IPS DF 19.7 (cell line): ENCODE measurements at regions not wholly inside any gene's neighbourhood (a gene's known extent, or its start where the extent isn't known, plus 50 kb on each side); places are given as distances from the start of the nearest gene placed in this dataset.
"Not testable (repeated sequence)": the region's sequence is repeated elsewhere in the genome, so short reads cannot be mapped to it uniquely, and the experiment has no call there.

Experiments
- DNase-seq: peaks from one replicate; pipeline ENCODE4 v3.0.0-alpha.2; 2013; ENCODE audit warnings: low read depth, low spot score

DNA sequence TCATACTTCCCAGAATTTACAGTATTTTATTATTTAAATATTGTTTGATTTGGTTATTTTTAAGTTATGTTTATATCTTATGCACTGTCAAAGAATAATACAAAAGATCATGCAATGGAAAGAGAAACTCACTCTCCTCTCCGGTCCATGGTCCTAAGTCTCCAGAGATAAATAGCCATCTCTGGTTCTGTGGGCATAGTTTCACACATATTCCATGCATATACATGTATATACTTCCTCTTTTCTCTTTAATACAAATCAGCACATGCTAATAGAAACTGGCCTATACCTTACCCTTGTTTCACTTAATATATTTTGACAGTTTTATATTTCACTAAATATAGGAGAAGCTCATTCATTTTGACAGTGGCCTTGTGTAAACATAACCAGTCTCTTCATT is 901.7 kb upstream of the CITED2 start:
- no peak for DNase-seq

DNA sequence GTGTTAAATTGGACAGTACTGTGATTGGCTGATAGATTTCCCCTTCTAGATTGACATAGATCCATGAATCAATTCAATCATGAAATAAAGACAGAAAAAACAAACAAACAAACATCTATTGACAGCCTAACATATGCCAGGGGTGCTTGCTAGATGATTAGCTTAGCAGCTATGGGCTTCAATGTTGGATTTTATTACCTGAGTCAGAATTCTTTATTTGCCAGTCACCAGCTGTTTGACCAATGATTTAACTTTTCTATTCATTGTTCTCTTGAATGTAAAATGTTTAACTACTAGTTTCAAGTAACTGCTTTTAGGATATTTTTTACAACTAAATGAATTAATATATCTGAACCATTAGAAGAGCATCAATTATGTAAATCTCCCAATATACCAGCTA is 901.3 kb upstream of the CITED2 start:
- no peak for DNase-seq

DNA sequence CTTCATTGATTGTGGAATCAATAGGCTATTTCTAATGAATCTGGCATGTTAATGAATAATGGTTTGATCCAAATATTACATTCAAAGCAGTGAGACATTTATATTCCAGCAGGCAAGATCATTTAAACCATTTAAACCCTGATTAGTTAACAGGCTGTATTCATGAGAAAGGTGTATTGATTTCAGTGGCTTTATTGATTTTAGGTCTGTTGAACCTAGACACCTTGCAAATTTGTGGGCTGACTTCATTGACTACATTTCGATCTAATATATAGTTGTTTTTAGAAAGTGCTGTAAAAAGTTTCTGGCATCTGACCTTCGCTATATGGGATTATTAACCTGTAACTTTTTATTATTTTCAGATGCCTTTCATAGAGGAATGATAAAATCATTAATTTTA is 900.1 kb upstream of the CITED2 start:
- no peak for DNase-seq

DNA sequence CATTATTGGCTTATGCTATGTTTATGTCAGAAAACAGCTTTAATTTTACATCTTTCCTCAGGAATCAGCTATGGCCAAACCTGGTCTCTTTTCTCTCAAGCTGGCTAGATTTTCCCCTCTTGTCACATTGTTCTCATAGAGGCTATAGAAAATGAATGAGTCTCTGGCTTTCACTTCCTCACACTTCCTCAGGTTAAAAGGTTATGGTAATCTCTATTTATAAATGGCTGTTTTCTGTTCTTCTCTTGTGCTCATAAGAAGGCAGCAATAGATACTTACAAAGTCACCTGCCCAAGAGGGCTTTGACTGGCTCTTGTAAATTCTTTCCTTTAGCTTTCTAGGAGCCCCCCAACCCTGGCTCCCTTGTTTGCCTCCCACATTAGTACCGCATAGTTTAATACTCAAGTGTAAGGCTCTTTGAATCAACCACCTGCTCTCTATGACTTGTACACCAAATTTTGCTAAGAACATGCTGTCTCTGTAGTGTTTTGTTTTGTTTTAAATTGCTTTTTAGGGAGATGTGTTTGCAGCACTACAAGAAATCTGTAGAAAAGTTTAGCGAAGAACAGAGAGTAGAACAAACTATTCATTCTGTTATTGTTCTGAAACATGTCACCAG is 897.4 kb upstream of the CITED2 start:
- no peak for DNase-seq

DNA sequence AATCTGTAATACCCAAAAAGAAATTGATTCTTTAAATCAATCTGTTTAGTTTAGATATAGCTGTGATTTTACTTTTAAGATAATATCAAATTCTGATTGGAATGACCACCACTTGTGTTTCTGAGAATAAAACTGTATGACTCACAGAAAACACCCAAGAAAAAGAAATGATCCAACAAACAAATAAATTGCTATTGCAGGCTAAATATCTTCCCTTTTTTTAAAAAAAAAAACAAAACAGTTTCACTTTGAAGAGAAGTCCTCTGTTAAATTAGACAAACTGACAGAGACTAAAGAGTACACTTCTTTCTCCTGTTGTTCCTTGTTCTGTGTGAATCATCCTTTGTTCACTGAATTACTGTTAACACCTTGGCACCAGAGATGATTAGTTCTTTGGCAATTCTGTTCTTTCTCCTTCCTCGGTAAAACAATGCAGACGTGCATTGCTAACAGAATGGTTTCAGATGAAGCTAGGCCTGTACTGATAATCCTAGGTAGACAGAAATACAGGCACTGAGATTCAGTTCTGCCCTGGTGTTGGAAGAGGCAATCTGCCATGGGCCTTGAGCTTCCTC is 895.2 kb upstream of the CITED2 start:
- no peak for DNase-seq

DNA sequence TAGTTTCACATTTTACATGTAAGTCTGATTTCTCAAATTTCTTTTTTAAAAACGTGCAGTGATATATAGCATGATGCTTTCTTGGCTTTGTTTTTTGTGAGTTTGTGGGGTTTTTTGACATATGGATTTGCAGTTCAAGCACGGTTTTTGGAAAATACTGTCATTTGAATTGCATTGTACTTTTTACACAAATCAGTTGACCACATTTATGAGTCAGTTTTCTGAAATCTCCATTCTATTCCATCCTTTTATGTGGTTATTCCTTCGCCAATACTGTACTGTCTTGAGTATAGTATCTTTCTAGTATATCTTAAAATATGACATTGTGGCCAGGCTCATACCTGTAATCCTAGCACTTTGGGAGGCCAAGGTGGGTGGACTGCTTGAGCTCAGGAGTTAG is 890.0 kb upstream of the CITED2 start:
- DNase-seq, result no peak

DNA sequence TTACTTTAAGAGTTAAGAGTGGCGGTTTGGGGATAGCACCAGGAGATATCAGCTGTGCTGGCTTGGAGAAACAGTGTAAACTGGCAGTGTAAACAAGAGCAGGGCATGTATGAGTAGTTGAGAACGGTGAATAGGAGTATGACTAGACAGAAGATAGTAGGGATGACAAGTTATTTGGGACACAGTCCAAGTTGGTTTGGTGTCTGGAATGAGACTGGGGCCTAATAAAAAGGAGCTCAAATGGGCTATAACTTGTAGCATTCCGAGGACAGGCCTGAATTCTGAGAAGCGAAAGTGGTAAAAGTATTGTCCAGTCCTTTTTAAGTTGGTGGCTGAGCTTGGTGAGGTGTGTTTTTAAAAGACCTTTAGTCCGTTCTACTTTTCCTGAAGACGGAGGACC is 883.9 kb upstream of the CITED2 start:
- DNase-seq, result not testable (repeated sequence)

DNA sequence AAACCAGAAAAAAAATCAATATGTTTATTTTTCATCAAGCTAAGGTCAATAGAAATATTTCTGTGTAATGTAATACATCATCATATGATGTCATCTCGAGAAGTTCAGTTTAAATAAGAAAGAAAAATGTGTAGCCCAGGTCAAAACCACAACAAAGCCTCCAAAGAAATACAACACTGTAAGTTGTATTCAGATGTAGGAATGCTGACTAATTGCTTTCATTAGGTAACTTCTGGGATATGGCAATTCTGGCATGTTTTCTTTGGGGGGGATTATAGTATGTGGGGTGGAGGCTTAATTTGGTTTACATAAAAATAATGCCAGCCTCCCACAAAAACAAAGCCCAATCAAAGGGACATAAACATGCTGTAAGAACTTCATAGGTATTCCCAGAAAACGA is 881.8 kb upstream of the CITED2 start:
- no peak for DNase-seq

DNA sequence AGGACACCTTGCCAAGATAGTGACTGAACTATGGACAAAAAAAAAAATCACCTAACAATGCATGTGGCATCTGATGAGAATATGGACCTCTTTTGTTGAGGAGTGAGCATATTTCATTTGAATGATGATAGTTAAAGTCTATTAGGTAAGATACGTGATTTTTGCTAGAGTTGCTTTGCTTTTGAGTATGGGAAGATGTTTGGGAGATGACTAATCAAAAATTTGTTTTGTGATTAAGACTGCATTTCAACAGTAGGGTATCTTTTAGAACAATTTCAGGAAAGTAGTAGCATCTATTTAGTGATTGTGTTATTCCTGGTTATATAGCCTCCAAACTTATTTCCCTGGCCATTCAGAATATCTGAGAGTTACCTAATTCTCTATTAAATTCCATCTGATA is 878.6 kb upstream of the CITED2 start:
- no peak for DNase-seq

DNA sequence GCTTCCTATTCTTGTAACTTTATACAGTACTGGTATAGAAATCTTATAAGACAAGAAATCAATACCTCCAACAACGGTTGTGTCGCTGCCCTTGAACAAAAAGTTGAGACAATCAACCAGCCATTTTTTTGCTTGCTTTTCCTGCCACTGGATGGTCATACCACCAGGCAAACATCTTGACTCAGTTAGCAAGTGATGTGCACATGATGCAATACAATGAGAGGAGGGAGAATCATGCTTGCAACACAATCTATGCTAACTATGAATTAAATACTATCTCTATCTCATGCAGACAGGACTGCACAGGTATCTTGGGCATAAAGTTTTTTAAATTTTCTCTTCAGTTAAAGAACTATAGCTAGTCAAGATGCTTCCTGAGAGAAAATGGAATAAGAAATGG is 877.7 kb upstream of the CITED2 start:
- no peak for DNase-seq

DNA sequence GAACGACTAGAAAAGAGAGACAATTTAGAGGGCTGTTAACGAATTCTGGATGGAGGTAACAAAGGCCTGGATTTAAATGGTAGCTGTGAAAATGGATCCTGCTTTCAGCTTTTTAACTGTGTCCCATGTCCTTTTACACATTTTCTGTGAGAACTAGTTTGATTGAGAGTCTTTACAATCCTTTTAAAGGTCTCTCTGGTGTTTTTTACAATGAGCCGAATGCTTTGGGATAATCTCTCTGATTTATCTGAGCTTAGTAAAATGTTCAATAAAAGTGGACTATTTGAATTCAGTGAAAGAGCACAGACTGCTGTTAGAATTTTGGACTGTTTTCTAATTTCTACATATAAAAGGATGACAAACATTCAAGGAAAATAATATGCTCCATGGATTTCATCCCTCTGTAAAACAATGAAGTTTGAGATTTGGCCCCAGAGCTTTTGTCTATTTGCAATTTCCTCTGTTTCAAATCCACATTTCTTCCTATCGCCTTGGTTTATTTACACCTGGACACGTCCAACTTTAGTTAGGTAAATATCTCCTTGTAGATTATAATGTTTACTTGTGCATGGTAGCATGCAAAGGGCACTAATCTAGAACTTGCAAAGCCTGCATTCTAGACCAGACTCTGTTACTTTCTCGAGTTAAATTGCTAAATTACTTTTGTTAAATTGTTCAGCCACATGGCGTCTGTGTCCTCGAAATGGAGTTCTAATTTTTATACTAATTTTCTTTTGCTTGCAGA is 871.0 kb upstream of the CITED2 start:
- DNase-seq, result no peak

DNA sequence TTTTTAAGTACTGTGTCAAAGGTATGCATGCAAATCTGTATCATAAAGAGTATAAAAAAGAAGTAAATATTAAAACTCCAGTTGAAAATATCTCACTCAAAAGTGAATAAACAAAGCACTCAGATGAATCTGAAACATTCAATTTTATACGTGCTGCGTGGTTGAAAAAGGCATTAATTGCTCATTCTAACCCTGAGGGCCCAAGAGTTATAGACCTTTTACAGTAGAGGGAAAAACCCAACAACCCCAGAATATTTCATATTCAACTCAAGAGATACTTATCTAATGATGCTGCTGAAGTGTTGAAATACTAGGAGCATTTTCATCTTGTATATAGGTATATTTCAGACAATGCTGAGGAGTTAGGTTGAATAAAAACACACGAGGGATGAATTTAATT is 862.8 kb upstream of the CITED2 start:
- DNase-seq, result no peak

DNA sequence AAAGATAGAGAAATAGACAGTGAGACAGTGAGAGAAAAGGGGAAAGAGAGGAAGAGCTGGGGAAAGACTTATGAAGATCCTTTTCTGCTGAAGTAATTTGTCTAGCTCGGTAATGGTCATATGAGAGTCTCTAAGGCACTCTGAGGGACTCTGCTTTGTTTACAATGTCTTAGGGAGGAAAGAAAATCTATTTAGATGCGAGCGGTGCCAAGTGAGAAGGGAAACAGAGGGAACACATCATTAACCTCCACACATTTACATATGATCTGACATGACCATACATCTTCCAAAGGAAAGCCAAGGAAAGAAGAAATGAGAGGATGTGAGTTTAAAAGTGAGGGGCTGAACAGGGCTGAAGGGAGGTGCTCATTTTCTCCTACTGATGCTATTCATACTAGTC is 862.3 kb upstream of the CITED2 start:
- no peak for DNase-seq

DNA sequence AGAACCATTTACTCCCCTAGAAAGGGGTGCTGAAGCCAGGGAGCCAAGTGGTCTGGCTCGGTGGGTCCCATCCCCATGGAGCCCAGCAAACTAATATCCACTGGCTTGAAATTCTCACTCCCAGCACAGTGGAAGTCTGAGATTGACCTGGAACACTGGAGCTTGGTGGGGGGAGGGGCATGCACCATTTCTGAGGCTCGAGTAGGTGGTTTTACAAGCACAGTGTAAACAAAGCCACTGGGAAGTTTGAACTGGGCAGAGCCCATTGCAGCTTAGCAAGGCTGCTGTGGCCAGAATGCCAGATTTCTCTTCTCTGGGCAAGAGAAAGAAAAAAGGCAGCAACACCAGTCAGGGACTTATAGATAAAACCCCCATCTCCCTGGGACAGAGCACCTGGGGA is 855.8 kb upstream of the CITED2 start:
- no peak for DNase-seq

DNA sequence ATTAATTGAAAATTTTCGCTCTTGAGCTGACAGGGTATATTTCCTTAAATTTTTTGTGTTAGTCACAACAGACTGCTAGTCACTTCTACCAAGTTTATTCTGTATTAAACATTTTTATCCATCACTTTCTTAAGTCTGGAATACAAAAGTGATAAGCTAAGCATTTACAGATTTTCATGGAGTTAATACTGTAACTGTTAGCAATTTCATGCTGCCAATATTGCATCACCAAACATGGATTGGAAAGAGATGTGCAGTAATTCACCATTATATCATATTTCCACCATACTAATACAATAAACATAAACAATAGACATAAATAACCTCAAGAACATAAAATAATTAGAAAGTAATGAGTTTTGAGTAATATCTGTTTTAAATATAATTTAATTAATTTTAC is 854.0 kb upstream of the CITED2 start:
- no peak for DNase-seq

DNA sequence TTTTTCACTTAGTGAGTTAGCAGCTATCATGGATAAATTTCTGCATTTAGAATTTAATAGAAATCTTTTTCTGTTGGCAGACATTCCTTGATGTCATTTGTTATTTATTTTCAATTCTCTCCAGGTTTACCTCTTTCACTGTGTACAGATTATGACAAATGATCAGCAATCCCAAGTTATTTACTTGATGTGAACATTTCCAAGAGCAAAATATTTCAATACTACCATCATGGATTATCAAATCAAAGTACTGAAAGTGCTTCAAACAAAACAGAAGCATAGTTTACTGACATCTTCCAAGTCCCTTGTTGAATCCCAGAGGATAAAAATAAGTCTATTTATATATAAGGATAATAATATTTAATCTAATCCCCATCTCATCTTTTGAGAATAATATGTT is 852.2 kb upstream of the CITED2 start:
- DNase-seq, result no peak

DNA sequence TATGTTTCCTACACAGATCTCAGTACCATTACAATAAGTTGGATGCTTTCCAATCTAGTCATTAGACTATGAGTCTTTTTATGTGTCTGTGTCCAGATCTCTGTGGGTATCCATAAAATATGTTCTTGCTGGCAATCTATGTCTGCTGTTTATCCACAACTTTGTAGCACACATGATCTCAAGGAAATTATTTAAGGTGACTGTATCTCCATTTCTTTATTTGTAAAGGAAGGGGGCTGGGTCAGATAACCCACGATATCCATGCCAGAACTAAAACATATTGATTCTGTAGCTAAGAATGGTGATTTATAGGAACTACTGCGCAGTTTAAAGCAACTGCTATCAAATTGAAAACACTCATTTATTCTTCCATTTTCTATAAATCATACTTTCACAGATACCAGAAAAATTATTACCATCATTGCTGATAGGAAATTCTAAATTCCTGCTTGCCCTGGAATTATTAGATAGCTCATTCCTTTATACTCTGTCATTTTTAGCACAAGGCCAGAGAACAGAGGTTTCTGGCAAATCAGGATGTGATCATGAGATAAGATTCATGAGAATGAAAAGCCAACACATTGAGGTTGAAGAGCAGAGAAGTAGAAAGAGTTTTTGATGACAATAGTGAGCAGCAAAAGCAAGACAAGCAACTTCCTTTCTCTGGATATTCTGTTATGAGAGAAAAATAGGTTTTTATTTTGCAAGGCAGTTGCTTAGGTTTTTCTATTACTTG is 851.4 kb upstream of the CITED2 start:
- no peak for DNase-seq

DNA sequence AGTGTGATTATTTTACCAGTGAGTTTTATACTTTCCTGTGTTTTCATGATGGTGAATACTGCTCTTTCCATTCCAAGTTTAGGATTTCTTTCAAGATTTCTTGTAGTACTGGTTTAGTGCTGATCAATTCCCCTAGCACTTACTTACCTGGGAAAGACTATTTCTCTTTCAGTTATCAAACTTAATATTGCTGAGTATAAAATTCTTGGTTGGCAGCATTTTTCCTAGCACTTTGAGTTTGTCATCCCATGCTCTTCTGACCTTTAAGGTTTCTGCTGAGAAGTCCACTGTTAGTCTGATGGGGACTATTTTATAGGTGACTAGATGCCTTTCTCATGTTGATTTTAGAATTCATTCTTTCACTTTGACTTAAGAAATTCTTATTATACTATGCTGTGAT is 842.8 kb upstream of the CITED2 start:
- no peak for DNase-seq

DNA sequence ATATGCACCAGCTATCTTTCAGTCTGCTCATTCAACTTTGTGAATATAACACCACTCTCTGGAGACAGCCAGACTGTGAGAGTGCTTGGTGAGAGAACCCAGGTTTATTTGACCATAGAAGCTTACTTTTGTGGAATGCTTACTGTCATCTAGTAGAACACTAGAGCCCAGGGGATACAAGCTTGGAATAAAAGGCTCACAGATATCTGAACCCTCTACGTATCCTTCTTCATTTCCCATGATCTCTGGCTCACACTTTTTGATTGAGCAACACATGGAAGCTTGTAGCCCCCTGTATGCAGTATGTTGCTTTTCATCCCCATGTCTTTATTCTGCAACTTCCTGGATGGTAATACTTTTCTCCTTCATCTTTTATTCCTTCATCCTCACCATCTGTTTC is 835.3 kb upstream of the CITED2 start:
- no peak for DNase-seq

DNA sequence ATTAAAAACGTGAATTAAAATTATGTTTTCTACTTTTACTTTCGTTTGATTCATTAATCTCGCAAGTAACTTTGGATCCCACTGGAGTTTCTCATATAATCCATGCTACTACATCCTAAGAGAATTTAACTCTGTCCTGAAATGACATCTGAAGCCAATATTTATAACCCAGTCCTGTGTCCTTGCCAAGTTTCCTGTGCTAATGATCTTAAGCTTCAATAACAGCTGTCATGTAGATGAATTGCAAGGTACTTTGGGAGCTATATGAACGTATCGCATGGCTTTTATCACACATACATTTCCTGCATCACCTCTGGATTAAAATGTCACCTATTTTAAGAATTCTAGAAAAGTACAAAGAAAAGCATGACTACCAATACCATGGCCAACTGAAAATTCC is 833.8 kb upstream of the CITED2 start:
- no peak for DNase-seq

DNA sequence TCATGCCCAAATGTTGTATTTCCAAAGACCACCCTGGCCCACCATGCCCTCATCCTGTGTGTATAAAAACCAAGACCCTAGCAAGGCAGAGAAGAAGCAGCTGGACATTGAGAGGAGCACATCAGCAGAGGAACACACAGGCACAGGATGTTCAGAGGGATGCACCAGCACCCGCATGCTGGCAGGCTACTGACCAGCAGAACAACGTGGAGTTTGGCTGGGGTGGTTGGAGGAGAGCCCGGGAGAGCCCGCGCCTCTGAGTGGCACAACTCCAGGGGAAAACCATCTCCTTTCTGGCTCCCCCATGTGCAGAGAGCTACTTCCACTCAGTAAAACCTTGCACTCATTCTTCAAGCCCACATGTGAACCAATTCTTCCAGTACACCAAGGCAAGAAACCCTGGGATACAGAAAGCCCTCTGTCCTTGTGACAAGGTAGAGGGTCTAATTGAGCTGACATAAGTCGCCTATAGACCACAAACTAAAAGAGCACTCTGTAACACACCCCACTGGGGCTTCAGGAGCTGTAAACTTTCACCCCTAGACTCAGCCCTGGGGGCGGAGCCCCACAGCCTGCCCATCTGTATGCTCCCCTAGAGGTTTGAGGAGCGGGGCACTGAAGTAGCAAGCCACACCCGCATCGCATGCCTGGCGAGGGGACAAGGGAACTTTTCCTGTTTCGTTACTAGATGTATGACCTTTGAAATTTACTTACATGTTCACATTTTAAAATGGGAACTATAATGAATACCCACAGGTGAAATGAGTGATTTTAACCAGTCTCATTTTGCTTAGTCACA is 831.5 kb upstream of the CITED2 start:
- no peak for DNase-seq

DNA sequence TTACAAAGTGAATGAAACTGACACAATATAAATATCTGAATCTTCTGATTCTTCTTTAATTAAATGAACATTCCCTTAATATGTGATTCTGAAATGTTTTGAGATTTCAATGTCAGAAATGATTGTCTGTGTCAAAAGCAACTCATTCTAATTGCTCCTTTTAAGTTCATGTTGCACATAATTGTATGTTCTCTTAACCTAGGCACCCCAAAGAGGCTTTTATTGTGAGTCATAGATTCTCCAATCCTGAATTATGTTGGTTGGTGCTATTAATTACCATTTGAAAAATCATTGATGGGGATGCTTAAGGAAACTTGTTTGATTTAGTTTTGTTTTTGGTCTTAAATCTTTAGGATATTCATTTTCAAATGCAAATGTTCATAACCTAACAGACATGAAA is 829.7 kb upstream of the CITED2 start:
- no peak for DNase-seq
